GM12872 (cell line): ENCODE measurements at regions not wholly inside any gene's neighbourhood (a gene's known extent, or its start where the extent isn't known, plus 50 kb on each side); places are given as distances from the start of the nearest gene placed in this dataset.

Experiments used
- CTCF ChIP-seq: IDR thresholded peaks from 3 replicates; pipeline ENCODE4 v1.5.1; 2011; ENCODE audit warnings: low read depth, mild to moderate bottlenecking, low read length, moderate library complexity; ENCODE audit not compliant: insufficient read depth

- TF ChIP-seq CTCF = no peak
These were observed 211.2 kb downstream of the CNTN3 start for GRCh38 chr3:74403307-74403706.

- TF ChIP-seq CTCF = no peak
These were observed 211.6 kb downstream of the CNTN3 start for GRCh38 chr3:74402821-74403220.

- TF ChIP-seq CTCF = no peak
These were observed 221.0 kb downstream of the CNTN3 start for GRCh38 chr3:74393426-74393825.

GRCh38 chr3:74390121-74390877 lies 224.2 kb downstream of the CNTN3 start:
- TF ChIP-seq CTCF = no peak

GRCh38 chr3:74387111-74387735 lies 227.2 kb downstream of the CNTN3 start:
- no peak for TF ChIP-seq CTCF

- TF ChIP-seq CTCF = no peak
These were observed 230.3 kb downstream of the CNTN3 start for GRCh38 chr3:74384159-74384558.

GRCh38 chr3:74377669-74378068 lies 236.8 kb downstream of the CNTN3 start:
- no peak for TF ChIP-seq CTCF
